ENCODE measurements at regions not wholly inside any gene's neighbourhood (a gene's known extent, or its start where the extent isn't known, plus 50 kb on each side); places are given as distances from the start of the nearest gene placed in this dataset.

GRCh38 chr17:73782641-73783381 is 138.6 kb upstream of the SDK2 start (continued):
- 0 out of 2 replicates have a peak, but pooled peaks have one; percentile 34 for TF ChIP-seq ATF5 (CRISPR knock-in tag; IDR thresholded peaks at IDR 0.05; ENCODE audit: low read depth)
- TF ChIP-seq NRL (CRISPR knock-in tag; IDR thresholded peaks at IDR 0.05; ENCODE audit: borderline replicate concordance), result 0 out of 2 replicates have a peak, but pooled peaks have one; percentile 58
- TF ChIP-seq ZBTB38 (CRISPR knock-in tag; IDR thresholded peaks at IDR 0.05), result 0 out of 2 replicates have a peak, but pooled peaks have one; percentile 44
- no peak for TF ChIP-seq PCBP1 (IDR thresholded peaks at IDR 0.05; ENCODE audit: borderline replicate concordance, low read depth, low read length)
- 0 out of 2 replicates have a peak, but pooled peaks have one; percentile 34 for TF ChIP-seq ZFX (CRISPR knock-in tag; IDR thresholded peaks at IDR 0.05; ENCODE audit: low read depth)
- no peak for TF ChIP-seq NR3C1 (CRISPR knock-in tag; IDR thresholded peaks at IDR 0.05)
- TF ChIP-seq ZNF501 (CRISPR knock-in tag; IDR thresholded peaks at IDR 0.05), result peak; percentile 27; the same call in 1 of the 2 replicates

- 0 out of 2 replicates have a peak, but pooled peaks cover 4% of the 10 kb centered on the region for H3K9me3 ChIP-seq (ENCODE audit: low read length)
- ChIA-PET POLR2A (interaction anchor here (1.4 kb wide), 1 partner anchor 27 kb away, joined by 3 read pairs; no protein-coding TSS in a partner anchor), CTCF (ENCODE audit: low intra/inter-chr PET ratio, low total read pairs) (no interaction called here)
- no peak for DNase-seq (ENCODE audit: low spot score)
- peak overlapping the region; percentile 60 for H3K4me2 ChIP-seq (ENCODE audit: low read depth, low read length)
- H4K20me1 ChIP-seq (ENCODE audit: insufficient read depth, low read length), result no peaks in the 10 kb centered on the region
- 35% methylated on average over 6 of the region's 6 CpGs for whole genome bisulfite sequencing (ENCODE audit: low lambda C conversion rate)
- intact Hi-C loops (cut with micrococcal nuclease; ENCODE audit: unreplicated experiment), result no loop called here
- H3K4me1 ChIP-seq (ENCODE audit: insufficient read depth, low read length), result peaks cover 65% of the 10 kb centered on the region
- BruUV-seq (replicated peaks), result no TSS peak
- peak overlapping the region in 1 of 3 experiments; percentile 25; a peak in 2 of 6 replicates for H3K4me3 ChIP-seq (replicated peaks in 1 of 3; ENCODE audit: insufficient read depth in 1 of 3, low read depth in 2 of 3, low read length in 3 of 3)
- no peak overlapping the region for H3K27ac ChIP-seq (ENCODE audit: extremely low read length, insufficient read depth, low read length)
- peak; percentile 72 for FAIRE-seq
- in situ Hi-C loops (cut with HindIII; ENCODE audit: extremely low pct_ligation_motif_present, low pct_unique_long_range_greater_than_20kb), result loop anchor here (25.0 kb wide), 1 partner anchor 654 kb away; the partner anchor contains the start of gene GPRC5C
- 0 out of 2 replicates have a peak overlapping the region, but pooled peaks have one; percentile 4 for H3K9ac ChIP-seq (ENCODE audit: insufficient read depth, low read depth, low read length)
- no peaks in the 10 kb centered on the region for H3K36me3 ChIP-seq (replicated peaks in 1 of 2; ENCODE audit: control insufficient read depth in 1 of 2, insufficient read depth in 2 of 2, low read length in 2 of 2)
- no peak overlapping the region for H2AFZ ChIP-seq (ENCODE audit: low read length)
- no peaks in the 10 kb centered on the region for H3K79me2 ChIP-seq (ENCODE audit: insufficient read depth, low read length)
- ATAC-seq, result peak; percentile 17
- H3K27me3 ChIP-seq (ENCODE audit: control insufficient read depth in 1 of 2, insufficient read depth in 2 of 2, low read length in 2 of 2), result peaks cover 2 to 20% of the 10 kb centered on the region in 2 experiments; a peak in 4 of 5 replicates
- TF ChIP-seq ZNF20 (CRISPR knock-in tag; IDR thresholded peaks at IDR 0.05), result no peak
- TF ChIP-seq SIX1 (CRISPR knock-in tag; IDR thresholded peaks at IDR 0.05; ENCODE audit: borderline replicate concordance), result peak; percentile 70; the same call in 1 of the 2 replicates
- no peak for TF ChIP-seq ZSCAN22 (CRISPR knock-in tag; IDR thresholded peaks at IDR 0.05)
- TF ChIP-seq MXD1 (CRISPR knock-in tag; IDR thresholded peaks at IDR 0.05), result no peak
- no peak for TF ChIP-seq ZEB1 (IDR thresholded peaks at IDR 0.05; ENCODE audit: insufficient replicate concordance, low read depth)
- no peak for TF ChIP-seq HNRNPL (IDR thresholded peaks at IDR 0.05; ENCODE audit: low read depth, low read length)
- TF ChIP-seq NFE2 (CRISPR knock-in tag; IDR thresholded peaks at IDR 0.05), result no peak
- no peak for TF ChIP-seq KDM4B (CRISPR knock-in tag; IDR thresholded peaks at IDR 0.05)
- TF ChIP-seq NBN (conservative IDR thresholded peaks at IDR 0.05), result no peak
- TF ChIP-seq MED13 (CRISPR knock-in tag; IDR thresholded peaks at IDR 0.05), result no peak
- no peak for TF ChIP-seq ZNF552 (CRISPR knock-in tag; IDR thresholded peaks at IDR 0.05; ENCODE audit: borderline replicate concordance)
- no peak for TF ChIP-seq NR0B2 (CRISPR knock-in tag; IDR thresholded peaks at IDR 0.05)
- TF ChIP-seq SMARCE1 (IDR thresholded peaks at IDR 0.05; ENCODE audit: borderline replicate concordance), result no peak
- TF ChIP-seq SNAPC5 (CRISPR knock-in tag; IDR thresholded peaks at IDR 0.05; ENCODE audit: borderline replicate concordance), result no peak
These were observed 139.1 kb upstream of the SDK2 start for GRCh38 chr17:73783382-73783766.

Data from HepG2 (cell line).